ENCODE measurements at regions not wholly inside any gene's neighbourhood (a gene's known extent, or its start where the extent isn't known, plus 50 kb on each side); places are given as distances from the start of the nearest gene placed in this dataset.
A peak's percentile ranks its signal among the peaks of the same experiment; 100 is the strongest.

DNA sequence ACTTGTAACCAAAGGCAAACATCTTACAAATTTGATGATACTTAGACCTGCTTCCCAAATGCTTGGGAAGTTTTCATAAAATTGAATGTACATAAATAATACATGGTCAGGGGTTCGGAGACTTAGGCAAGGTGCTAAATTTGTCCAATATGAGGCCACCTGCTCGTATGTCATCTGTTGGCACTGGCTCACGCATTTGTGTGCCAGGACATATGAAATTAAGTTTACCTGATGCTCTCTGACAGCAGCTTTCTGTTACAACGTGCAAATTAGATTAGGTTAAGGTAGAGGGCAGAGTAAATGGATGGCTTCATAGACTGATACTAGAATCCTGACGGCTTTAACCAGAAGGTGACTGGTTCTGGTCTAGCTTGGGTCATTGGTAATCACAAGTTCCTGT is 970.3 kb upstream of the RBFOX1 start:
- no peak for DNase-seq

DNA sequence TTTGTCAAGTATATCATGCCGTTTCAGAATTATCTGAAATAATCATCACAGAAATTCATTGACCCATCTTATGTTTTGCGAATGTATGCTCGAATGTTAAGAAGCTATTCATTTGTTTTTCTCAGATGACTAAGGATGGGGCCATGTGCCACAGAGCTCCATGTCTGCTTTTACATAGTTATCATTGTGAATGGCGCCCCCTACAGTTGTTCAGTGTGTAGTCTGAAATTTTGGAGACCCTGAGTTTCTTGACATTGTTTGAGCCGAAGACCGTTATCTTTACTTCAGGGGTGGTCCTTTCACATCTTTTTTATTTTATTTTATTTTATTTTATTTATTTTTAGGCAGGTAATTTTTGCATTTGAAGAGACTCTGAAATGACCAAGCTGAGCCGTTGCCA is 972.0 kb upstream of the RBFOX1 start:
- no peak for DNase-seq

DNA sequence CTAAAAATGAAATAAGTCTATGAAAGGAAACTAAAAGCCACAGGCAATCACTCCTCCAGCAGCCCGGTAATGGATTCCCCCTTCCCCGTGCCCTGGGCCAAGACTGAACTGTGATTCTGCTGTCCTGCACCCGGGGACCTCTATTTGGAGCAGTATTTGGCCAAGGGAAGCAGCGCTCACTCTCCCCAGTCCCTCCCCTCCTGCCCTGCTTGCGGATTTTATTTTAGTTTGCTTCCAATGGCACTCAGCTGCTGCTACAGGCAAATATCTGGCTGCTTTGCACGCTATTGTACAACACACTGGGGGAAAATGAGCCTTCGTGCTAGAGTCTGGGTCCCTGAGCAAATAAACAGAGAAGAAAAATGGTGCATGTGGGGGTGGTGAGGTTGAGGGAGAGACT is 975.7 kb upstream of the RBFOX1 start:
- DNase-seq: no peak

DNA sequence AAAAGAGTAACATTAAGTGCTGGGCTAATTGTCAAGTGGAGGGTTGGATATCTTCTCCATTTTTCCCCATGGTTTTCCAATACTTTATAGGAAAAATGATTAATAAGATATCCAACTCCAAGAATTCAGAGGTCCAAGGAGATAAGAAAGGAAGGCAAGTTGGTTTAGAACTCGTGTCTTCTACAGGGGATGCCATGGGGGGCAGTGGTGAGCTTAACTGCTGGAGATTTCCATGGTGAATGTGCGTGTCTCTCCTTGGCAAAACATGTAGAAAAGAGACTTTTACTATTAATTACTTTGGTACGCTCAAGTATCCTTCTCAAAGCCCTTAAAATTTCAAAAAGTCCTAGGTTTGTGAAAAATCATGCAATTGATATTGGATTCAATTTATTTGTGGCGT is 982.9 kb upstream of the RBFOX1 start:
- DNase-seq: no peak

DNA sequence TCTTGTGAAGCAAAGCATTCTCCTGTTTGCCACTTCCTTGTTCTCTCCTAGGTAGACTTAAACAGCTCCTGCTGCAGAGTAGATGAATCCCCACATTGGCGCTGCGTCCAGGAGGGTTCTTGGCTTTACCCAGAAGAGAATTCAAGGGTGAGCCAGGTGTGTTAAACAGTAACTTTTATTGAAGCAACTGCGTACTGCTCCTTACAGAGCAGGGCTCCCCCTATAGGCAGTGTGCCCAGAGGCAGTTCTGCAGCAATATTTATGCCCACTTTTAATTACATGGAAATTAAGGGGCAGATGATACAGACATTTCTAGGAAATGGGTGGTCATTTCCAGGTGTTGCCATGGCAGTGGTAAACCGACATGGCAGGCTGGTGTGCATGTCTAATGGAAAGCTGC is 987.6 kb upstream of the RBFOX1 start:
- DNase-seq: no peak

DNA sequence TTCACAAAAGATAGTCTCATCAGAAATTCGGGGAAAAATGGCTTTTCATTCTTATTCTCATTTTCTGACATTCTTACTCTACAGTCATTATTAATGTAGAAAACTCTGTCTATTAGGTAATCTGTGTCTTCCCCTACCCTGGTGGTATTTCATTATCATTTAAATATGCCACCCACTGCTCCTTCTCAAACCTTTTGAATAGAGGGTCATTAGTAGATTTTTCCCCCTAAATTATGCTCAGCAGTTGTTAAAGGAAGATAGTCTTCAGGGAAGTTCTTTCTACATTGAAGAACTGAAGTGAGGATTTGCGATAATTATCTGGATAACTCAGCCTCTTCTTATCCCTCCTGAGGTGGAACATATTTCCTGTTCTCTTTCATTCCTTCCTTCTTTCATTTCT is 989.5 kb upstream of the RBFOX1 start:
- DNase-seq: no peak

DNA sequence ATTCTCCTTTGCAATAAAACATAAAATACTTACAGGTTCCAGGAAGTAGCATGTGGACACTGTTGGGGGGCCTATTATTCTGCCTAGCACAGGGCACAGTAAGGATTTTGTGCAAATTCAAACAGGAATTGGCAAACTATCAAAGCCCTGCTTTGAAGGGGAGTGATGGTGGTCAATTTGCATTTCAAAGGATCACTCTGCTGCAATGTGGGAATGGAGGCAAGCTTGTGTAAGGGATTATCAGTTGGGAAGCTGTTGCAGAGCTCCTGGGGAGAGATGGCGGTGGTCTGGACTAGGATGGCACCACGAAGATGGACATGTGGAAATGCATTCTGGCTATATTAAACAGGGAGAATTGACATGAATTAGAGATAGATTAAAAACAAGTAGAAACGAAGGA is 990.7 kb upstream of the RBFOX1 start:
- DNase-seq: no peak

DNA sequence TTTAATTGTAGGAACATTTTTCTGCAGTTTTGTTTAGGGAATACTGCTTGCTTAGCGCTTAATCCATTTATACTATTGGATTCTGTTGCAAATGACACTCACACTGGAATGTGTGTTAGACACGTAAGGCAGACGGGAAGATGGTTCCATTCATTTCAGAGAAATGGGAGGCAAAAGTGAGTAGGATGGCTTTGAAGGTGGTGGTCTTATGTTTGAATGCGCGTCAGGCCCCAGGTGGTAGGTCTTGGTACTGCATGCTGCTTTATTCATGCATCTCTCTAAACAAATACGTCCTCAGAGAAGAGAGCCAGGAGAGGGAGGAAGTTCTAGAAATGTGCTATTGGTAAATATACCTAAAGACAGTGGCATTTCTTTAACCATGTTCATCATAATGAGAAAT is 997.6 kb upstream of the RBFOX1 start:
- peak; percentile 6 for DNase-seq

DNA sequence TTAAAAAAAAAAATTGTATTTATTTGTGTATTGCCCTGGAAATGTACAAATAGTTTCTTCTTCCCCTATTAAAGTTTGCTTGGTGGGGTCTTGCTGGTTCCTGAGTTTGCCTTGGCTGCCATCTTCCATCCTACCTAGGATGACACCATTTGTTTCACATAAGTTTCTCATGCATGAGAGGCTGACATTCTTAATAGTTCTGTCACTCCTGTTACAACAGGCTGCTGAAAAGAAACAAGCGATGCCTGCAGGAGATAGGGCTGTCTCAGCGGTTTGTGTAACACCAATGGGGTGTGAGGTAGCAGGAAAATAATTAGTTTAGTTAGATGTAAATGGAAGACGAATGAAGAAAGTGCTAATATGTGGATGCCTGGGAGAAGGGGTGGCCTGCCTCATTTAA is 1000.9 kb upstream of the RBFOX1 start:
- DNase-seq: no peak

DNA sequence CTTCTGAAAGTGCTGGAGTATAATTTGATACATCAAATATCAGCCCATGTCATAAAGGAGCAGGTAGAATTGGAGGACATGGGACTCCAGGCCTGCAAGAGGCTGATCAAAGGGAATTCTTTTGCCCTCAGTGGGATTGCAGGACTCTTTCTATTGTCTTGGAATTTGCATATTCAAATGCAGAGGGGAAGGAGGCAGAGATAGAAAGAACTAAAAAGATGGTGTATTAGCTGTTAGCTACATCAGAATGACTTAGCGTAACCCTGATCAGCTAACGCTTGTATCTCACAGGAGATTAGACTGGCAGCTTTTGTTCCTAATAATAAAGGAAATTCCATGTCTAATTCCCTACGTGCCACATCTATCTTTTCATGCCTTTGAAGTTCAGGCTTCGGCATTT is 1014.7 kb upstream of the RBFOX1 start:
- DNase-seq: no peak

DNA sequence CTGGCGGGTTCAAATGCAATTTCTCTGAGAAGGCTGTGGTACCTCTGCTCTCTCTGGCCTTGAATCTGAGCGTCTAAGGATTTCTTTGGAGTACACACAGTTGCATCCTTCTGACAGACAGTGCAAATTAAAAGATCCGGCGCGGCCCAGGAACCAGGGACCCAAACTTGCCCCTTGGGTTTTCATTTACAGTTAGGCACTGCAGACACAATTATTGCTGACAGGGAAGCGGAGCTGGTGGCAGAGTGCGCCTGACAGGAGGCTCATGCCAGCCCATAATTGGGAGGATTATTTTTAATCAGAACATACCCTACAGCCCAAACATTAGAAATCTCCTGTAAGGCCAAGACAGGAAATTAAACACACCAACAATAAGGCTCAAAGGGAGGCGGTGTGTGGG is 1023.4 kb upstream of the RBFOX1 start:
- DNase-seq: no peak

DNA sequence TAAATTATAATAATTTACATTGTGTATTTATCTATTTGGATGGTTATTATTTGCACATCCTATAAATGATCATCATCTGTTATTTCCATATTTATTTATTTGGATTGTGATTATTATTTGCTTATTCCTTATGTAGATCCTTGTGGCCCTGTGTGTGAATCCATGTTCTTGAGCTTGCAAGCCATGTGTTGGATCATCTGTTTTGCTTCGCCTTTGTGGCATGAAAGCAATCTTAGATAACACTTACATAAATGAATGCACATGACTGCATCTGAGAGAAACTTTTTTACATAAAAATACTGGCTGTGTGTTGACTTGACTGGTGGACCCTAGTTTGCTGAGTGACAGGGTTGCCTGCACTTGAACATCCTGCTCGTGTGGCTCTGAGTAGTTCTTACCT is 1024.5 kb upstream of the RBFOX1 start:
- DNase-seq: no peak

DNA sequence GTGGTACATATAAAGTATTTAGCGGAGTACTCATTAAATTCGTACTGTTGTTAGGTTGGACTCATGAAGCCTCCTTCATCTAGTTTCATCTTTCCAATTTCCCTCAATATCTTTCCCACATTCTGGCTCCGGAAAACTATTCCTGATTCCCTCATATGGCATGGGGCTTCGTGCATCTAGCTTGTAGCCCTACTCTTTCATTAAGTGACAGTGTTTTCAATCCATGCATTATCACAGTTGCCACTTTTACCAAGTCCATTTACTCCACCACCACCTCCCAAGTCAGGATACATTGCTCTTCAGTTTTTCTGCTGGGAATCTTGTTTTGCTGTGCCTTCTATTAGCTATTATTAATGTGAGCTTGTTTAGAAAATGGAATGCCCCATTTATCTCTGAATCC is 1032.1 kb upstream of the RBFOX1 start:
- no peak for DNase-seq

DNA sequence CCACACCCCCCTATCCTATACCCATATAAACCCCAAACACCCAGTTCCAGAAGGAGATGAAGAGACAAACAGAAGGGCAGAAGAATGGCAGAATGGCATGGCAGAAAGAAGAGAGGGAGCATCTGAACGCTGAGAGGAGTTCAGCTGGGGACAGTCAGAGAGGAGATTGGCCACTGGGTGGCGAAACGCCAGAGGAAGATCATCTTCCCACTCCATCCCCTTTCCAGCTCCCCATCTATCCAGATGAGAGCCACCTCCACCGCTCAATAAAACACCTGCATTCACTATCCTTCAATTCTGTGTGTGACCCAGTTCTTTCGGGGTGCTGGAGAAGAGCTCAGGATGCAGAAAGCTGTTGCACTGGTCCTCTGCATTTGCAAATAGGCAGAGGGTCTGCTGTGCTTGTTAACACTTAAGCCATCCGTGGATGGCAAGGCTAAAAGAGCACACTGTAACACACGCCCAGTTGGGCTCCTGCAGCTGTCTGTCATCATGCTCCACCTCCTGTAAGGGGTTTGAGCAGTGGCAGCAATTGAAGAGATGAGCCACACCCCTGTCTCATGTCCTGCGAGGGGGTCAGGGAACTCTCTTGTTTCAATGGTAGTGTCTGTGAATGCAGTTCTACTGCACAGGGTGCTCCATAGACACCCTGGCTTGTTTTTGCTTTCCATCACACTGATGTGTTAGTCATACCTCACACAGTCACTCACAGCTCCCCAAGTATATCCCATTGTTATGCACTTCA is 1034.8 kb upstream of the RBFOX1 start:
- DNase-seq: no peak

DNA sequence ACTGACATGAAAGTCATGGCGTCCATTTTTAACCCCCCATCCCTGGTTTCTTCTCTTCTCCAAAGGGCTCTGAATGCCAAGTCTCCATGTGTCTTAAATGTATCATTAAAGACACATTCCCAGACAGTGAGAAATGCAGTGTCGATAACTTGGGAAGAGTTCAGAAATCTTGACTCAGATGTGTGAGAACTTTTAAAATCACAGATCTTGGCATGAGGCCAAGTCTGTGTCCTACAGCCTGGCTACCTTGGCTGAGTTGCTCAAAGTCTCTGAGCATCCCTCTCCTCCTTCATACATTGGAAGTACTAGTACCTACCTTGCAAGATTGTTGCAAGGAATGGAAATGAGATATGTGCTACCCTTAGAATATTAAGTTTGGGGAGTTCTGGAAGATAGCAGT is 1046.5 kb upstream of the RBFOX1 start:
- no peak for DNase-seq

DNA sequence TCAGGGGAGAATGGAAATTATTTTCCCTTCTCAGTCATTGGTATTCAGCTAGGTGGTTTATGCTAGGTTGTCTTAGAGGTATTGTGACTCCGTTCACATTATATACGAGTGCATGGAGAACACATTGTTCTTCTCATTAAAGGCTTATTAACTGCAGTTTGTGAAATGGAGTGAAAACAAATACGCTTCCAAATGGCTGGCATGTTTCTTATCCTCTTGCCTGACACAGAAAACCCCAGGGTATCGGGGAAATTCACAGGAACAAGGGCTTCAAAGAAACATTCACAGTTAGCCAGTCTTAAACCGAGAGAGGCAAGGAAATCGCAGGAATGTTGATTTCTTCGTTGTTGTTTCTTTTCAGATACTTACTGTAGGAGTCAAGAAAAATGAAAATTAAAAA is 1047.9 kb upstream of the RBFOX1 start:
- no peak for DNase-seq

DNA sequence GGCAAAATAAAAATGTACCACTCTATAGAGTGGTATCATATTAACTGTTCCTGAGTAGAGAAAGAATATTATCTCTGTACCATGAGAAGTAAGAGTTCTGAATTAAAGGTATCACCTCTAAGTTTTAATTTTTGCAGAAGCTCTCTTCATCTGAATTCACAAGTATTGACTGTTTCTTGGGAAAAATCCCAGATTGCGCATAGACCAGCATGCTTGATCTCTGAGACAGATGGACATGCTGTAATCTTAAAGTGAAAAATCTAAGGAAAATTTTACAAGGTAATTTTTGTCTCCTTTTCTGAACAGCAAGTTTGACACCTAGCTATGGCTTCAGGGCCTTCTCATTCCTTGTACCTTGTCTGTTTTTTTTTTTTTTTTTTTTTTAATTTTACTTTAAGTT is 1050.7 kb upstream of the RBFOX1 start:
- DNase-seq: no peak

DNA sequence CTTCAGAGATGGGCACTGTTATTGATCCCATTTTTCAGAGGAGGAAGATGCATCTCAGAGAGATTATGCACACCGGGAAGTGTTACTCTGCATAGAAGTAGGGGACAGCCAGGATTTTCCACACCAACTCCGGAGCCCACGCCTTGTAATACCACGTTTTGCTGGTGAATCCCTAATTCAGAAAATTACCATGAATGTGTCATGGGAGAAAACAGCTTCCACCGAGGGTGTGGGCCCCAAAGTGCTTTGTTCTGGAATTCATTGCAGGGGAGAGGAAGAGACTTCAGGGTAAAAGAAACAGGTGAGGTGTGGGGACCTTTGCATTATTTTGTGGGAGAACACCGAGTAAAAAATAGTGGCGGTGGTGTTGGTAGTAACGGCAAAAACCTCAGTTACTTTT is 1051.4 kb upstream of the RBFOX1 start:
- no peak for DNase-seq

DNA sequence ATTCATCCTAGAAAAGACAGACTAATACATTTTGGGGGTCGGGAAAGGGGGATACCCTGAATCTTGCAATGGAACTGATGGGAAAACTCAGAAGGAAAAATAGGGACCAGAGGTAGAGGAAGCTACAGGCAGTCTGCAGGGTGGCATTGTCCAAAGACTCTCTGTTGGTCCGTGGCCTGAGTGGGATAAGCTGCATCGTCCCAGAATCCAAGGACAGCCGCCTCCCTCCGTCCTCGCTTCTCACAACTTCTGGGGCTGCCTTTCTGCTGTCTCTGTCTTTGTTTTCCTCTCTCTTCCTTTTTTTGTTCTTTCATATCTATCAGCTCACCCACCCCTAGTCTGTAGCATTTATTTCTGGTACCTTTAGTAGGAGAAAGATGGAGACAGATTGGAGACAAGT is 1052.6 kb upstream of the RBFOX1 start:
- DNase-seq: no peak

DNA sequence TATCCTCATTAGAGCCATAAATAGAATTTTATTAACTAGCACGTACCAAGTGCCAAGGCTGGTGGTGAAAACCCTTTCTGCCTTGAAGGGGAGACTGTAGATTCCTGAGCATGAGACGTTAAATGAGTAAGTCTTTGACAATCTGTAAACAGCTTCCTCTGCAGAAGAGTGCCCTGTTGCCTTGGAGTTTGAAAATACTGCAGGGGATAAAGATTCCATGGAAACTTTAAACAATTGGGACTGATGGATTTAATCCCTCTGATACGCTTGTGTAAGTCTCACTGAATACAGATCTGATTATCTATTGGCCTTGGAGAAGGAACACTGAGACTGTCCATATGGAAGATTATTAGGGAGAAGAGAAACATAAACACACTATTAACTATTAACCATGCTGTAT is 1053.4 kb upstream of the RBFOX1 start:
- DNase-seq: no peak

DNA sequence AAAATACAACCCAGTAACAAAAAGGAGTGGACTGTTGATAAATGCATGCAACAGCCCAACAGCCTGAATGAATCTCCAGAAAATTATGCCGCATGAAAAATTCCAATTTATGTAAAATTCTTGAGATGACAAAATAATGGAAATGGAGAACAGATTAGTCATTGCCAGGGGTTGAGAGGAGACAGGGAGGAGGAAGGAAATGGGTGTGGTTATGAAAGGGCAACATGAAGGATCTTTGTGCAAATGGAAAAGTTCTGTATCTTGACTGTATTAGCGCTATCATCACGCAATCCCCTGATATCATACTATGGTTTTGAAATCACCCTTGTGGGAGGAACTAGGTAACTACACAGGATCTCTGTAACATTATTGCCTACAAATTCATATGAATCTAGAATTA is 1058.3 kb upstream of the RBFOX1 start:
- DNase-seq: no peak

DNA sequence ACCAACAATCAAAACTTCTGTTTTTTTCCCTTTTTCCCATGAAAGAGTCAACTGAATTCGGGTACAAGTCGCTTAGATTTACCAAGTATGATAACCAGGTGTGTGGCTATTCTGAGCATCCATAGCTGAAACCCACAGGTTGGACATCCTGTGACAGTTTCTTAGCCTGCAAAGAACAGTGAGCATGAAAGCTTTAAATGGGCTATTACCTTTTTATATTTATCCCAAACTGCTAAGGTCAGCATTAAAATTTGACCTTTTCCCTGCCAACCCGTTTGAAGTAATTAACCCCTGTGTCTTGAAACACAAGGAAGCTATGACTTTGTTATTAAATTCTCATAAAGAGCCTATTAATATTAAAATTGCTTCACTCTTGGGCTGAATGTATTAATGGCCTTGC is 1065.0 kb upstream of the RBFOX1 start:
- DNase-seq: no peak

DNA sequence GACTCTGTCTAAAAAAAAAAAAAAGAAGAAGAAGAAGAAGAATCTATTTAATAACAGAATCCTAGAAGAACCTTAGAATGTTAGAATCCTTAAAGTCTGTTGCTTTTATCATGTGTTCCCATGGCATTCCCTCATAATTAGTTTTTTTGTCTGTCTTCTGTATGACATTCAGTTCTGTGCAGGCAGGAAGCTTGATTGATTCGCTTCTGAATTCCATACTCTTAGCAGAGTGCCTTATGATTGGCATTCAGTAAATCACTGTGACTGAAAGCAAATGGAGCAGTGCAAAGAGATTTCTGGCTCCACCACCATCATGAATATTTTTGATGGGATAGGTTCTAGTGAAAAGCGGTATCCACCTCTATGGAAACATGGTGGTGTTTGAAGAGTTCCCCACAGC is 1065.9 kb upstream of the RBFOX1 start:
- DNase-seq: no peak

DNA sequence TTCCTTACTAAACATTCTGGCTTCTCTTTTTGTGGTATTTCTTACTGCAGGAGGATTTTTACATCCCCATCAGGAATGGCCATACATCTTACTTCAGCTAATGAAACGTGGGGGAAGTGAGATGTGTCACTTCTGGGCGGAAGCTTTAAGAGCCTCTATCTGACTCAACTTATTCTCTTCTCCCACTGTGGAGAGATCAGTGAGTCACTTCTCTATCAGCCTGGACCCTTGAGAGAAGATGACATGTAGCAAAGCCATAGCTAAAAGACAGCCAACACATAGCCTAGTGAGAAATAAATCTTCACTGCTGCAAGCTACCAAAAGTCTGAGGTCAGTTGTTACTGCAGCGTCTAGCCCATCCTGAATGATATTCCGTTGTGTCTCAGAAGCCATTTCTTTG is 1066.7 kb upstream of the RBFOX1 start:
- no peak for DNase-seq

DNA sequence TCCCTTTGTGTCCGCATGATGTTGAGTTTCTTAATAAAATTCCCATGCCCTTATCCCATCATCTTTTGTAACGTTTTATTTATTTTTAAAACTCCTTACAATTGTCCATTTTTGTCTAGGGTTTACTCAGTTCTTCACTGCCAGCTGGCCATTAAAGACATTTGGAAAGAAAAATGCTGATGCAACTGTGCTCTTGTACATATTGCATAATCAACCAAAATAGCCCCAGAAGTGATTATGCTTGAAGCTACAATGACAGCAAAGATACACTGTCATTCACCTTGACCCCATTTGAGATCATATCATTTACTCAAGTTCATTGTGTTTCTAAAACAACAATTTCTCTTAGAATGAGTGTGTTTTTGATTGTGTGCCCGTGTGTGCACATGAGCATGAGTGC is 1074.6 kb upstream of the RBFOX1 start:
- no peak for DNase-seq

DNA sequence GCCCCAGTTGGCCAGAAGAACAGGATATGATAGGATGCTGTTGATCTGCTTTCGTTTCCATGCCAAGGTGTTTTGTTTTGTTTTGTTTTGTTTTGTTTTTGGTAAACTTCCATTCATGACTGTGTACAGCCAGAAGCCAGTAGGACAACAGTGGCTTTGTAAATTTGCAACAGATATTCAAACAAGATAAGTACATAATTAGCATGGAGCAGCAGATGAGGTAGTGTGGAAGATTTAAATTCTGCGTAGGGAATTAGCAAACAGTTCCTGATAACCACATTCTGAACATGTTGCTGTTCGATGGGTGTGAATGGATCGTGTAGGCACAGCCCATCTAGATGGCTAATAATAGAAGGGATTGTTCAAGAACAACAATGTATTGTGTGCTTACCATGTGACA is 1080.1 kb upstream of the RBFOX1 start:
- no peak for DNase-seq

Measured in activated CD4-positive, alpha-beta T cell treated with anti-CD3 and anti-CD28 coated beads, Interleukin-2, Interleukin-6, amounts not matched to agents 100 ng/mL and 50 ng/mL, durations not matched to agents 16 hours and 8 hours (primary cell).